Transverse colon (tissue), 4 donors: ENCODE measurements at regions not wholly inside any gene's neighbourhood (a gene's known extent, or its start where the extent isn't known, plus 50 kb on each side); places are given as distances from the start of the nearest gene placed in this dataset.

ENCODE experiments used
- CTCF ChIP-seq, 5 experiments: fragments of 200-600 bp in 3 of 5; fragments of 450-650 bp in 2 of 5; sonication (generic) in 3 of 5; IDR thresholded peaks; 1 replicate in 2 of 5; 2 replicates in 3 of 5; pipeline ENCODE4 v1.5.1; 2016 to 2017; ENCODE audit warnings: antibody characterized with exemption in 5 of 5, inconsistent platforms in 3 of 5, mild to moderate bottlenecking in 2 of 5, moderate library complexity in 1 of 5
- EP300 ChIP-seq: sonication (generic); formaldehyde crosslinking; IDR thresholded peaks from one replicate; pipeline ENCODE4 v1.6.1; 2017; ENCODE audit warnings: antibody characterized with exemption, low read depth
- POLR2A ChIP-seq: fragments of 450-650 bp; IDR thresholded peaks from one replicate; pipeline ENCODE4 v1.6.1; 2016; ENCODE audit warnings: antibody characterized with exemption, mild to moderate bottlenecking, moderate library complexity
- POLR2AphosphoS5 ChIP-seq, 3 donors: sonication (generic); formaldehyde crosslinking; IDR thresholded peaks; one replicate each; pipeline ENCODE4 v1.6.1; 2016; ENCODE audit warnings: antibody characterized with exemption in 3 of 3

DNA sequence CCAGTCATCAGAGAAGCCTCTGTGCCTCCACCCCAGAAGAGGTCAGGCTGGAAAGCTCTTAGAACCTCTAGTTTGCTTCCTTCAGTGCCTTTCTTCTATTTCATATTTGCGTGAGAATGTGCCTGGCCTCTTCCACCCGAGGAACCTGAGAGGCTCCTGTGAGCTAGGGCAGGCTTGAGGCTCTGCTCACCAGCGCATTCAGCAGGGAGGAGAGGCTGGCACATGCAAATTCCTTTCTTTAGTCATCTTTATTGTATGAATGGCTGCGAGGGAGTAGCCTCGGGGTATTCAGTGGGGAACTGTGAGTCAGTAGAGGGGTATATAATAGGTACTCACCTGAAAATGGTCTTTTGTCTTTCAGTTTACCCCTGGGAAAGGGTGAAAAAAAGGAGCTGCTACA is 268.3 kb downstream of the ABCC12 start:
- TF ChIP-seq POLR2AphosphoS5 (IDR thresholded peaks at IDR 0.05) (no peak), CTCF (IDR thresholded peaks at IDR 0.05) (no peak), EP300 (no peak), POLR2A (no peak)
